Neuronal stem cell (in vitro differentiated cells): ENCODE measurements at regions not wholly inside any gene's neighbourhood (a gene's known extent, or its start where the extent isn't known, plus 50 kb on each side); places are given as distances from the start of the nearest gene placed in this dataset.

ENCODE experiments used
- DNase-seq: peaks from one replicate; pipeline ENCODE4 v3.0.0-alpha.2; 2013; ENCODE audit warnings: low spot score
- H2AFZ ChIP-seq: one replicate; pipeline ENCODE4 v1.6.1; 2013; ENCODE audit warnings: mild to moderate bottlenecking, low read length, inconsistent platforms
- H2AK5ac ChIP-seq: 2 replicates; pipeline ENCODE4 v1.6.1; 2013; ENCODE audit warnings: low read depth, mild to moderate bottlenecking, inconsistent platforms, low read length, moderate library complexity, mixed read lengths
- H2BK120ac ChIP-seq: 2 replicates; pipeline ENCODE4 v1.6.1; 2013; ENCODE audit warnings: low read depth, mild to moderate bottlenecking, inconsistent platforms, low read length, moderate library complexity, mixed read lengths
- H2BK12ac ChIP-seq: one replicate; pipeline ENCODE4 v1.6.1; 2013; ENCODE audit warnings: low read length, inconsistent platforms
- H2BK15ac ChIP-seq: 2 replicates; pipeline ENCODE4 v1.6.1; 2013; ENCODE audit warnings: mild to moderate bottlenecking, low read length, inconsistent platforms, mixed read lengths
- H2BK5ac ChIP-seq: one replicate; pipeline ENCODE4 v1.6.1; 2013; ENCODE audit warnings: inconsistent platforms, mild to moderate bottlenecking, low read length, moderate library complexity
- H3K14ac ChIP-seq: one replicate; pipeline ENCODE4 v1.6.1; 2013; ENCODE audit warnings: low read length, inconsistent platforms
- H3K18ac ChIP-seq: 2 replicates; pipeline ENCODE4 v1.6.1; 2013; ENCODE audit warnings: low read length, inconsistent platforms
- H3K23ac ChIP-seq: 2 replicates; pipeline ENCODE4 v1.6.1; 2013; ENCODE audit warnings: low read depth, mild to moderate bottlenecking, mixed read lengths, low read length, inconsistent platforms; ENCODE audit not compliant: poor library complexity
- H3K27ac ChIP-seq: replicated peaks from 3 replicates; pipeline ENCODE4 v1.5.1; 2013; ENCODE audit warnings: low read length, inconsistent platforms
- H3K27me3 ChIP-seq, 3 experiments: 2 replicates each; pipeline ENCODE4 v1.6.1; 2013; ENCODE audit warnings: low read length in 3 of 3, mild to moderate bottlenecking in 2 of 3, inconsistent platforms in 1 of 3, low read depth in 1 of 3, mixed read lengths in 1 of 3, moderate library complexity in 1 of 3; ENCODE audit not compliant: control insufficient read depth in 3 of 3, insufficient read depth in 3 of 3
- H3K36me3 ChIP-seq, 2 donors: replicated peaks in 1 of 2; 2 replicates each; pipeline ENCODE4 v1.6.1; 2013; ENCODE audit warnings: low read length in 2 of 2; ENCODE audit not compliant: control insufficient read depth in 2 of 2, insufficient read depth in 2 of 2
- H3K4ac ChIP-seq: 2 replicates; pipeline ENCODE4 v1.6.1; 2013; ENCODE audit warnings: inconsistent platforms, mild to moderate bottlenecking, low read length, moderate library complexity
- H3K4me1 ChIP-seq, 2 donors: 1 replicate in 1 of 2; 2 replicates in 1 of 2; pipeline ENCODE4 v1.6.1; 2013; ENCODE audit warnings: low read length in 2 of 2, low read depth in 1 of 2; ENCODE audit not compliant: control insufficient read depth in 2 of 2, insufficient read depth in 1 of 2
- H3K4me2 ChIP-seq: one replicate; pipeline ENCODE4 v1.6.1; 2013; ENCODE audit warnings: mild to moderate bottlenecking, low read length, inconsistent platforms; ENCODE audit not compliant: insufficient read depth, poor library complexity, severe bottlenecking
- H3K4me3 ChIP-seq, 2 donors: 2 replicates each; pipeline ENCODE4 v1.5.1; 2013; ENCODE audit warnings: low read length in 2 of 2, mild to moderate bottlenecking in 2 of 2, inconsistent platforms in 1 of 2, moderate library complexity in 1 of 2
- H3K79me1 ChIP-seq: one replicate; pipeline ENCODE4 v1.6.1; 2013; ENCODE audit warnings: low read depth, mild to moderate bottlenecking, inconsistent platforms, low read length, moderate library complexity
- H3K9ac ChIP-seq: one replicate; pipeline ENCODE4 v1.6.1; 2013; ENCODE audit warnings: mild to moderate bottlenecking, low read depth, low read length, inconsistent platforms; ENCODE audit not compliant: poor library complexity
- H3K9me3 ChIP-seq, 2 donors: replicated peaks in 1 of 2; 2 replicates each; pipeline versions ENCODE3 to v1.6.1; 2013; ENCODE audit warnings: low read length in 2 of 2, mild to moderate bottlenecking in 2 of 2, inconsistent platforms in 1 of 2, low read depth in 1 of 2, mixed read lengths in 1 of 2, moderate library complexity in 1 of 2; ENCODE audit not compliant: control insufficient read depth in 2 of 2, insufficient read depth in 1 of 2
- H4K8ac ChIP-seq: one replicate; pipeline ENCODE4 v1.6.1; 2013; ENCODE audit warnings: low read depth, mild to moderate bottlenecking, inconsistent platforms, low read length, moderate library complexity
- H4K91ac ChIP-seq: one replicate; pipeline ENCODE4 v1.6.1; 2013; ENCODE audit warnings: low read length, low read depth, mild to moderate bottlenecking, inconsistent platforms; ENCODE audit not compliant: poor library complexity
- WGBS, 2 donors: extraction: QIAGEN DNeasy Blood & Tissue Kit; methylation state at CpG; one replicate each; pipeline ENCODE4 v1.1.7; 2013; ENCODE audit warnings: missing lambda C conversion rate in 2 of 2, mixed read lengths in 1 of 2; ENCODE audit not compliant: insufficient read length in 2 of 2, insufficient replicate concordance in 1 of 2; ENCODE audit errors: extremely low coverage in 2 of 2; 5-methylcytosine and 5-hydroxymethylcytosine counted together

DNA sequence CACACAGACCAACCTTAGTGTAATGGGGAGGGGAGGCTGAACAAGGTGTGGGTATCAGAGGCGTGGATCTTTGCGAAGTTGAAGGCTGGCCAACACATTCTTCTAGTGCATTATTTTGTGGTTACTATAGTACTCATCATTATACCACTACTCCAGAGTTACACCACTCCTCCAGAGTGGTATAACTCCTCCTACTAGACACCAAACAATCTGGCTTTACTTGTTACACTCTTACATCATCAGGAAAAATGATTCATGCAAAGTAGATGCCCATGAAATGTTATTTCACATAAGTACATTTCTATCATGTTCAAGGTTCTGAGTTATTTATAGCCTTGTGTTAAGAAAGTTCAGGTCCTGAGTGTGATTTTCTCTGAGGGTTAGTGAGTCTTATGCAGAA, 443.1 kb upstream of the OPRM1 start:
- Histone ChIP-seq H3K18ac (no peak overlapping the region), H4K8ac (no peak overlapping the region), H2BK15ac (no peak overlapping the region), H2BK120ac (no peak overlapping the region), H3K9ac (no peak overlapping the region), H4K91ac (no peak overlapping the region), H3K79me1 (no peaks in the 10 kb centered on the region), H3K36me3 (no peaks in the 10 kb centered on the region), H3K9me3 (no peaks in the 10 kb centered on the region), H3K23ac (no peak overlapping the region), H2BK5ac (no peak overlapping the region), H2BK12ac (no peak overlapping the region), H3K14ac (no peak overlapping the region), H3K4me3 (no peak overlapping the region), H3K4ac (no peak overlapping the region), H3K4me2 (no peak overlapping the region), H3K4me1 (no peaks in the 10 kb centered on the region), H3K27me3 (no peaks in the 10 kb centered on the region), H2AFZ (no peak overlapping the region), H2AK5ac (no peak overlapping the region), H3K27ac (no peak overlapping the region)
- DNase-seq, result no peak
- no CpG with 5 or more reads among the region's 2 CpGs for WGBS, 2 donors

DNA sequence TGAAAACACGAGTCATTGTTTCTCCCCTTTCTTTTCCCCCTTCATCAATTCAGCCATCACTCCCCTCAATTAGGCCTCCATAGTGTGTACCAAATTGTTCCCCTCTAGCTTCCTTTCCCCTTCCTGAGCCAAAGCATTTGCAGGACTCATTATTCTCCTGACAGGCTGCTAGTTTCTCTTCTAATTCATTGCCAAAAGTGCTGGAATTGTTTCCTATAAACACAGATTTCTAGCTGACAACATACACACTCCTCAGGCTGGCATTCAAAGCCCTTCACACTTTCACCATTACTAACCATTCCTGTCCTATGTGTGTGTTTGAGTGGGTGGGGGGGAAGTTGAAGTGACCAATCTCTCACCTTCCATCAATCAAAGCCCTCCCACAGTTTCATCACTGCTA, 444.2 kb upstream of the OPRM1 start:
- no peaks in the 10 kb centered on the region for H3K9me3 ChIP-seq
- no peaks in the 10 kb centered on the region for H3K27me3 ChIP-seq
- H3K4me2 ChIP-seq, result no peak overlapping the region
- H3K27ac ChIP-seq, result no peak overlapping the region
- no peak overlapping the region for H2AK5ac ChIP-seq
- no peak overlapping the region for H2BK12ac ChIP-seq
- H4K91ac ChIP-seq, result no peak overlapping the region
- no peak overlapping the region for H3K23ac ChIP-seq
- no peak overlapping the region for H2BK15ac ChIP-seq
- no peak overlapping the region for H2BK5ac ChIP-seq
- H3K79me1 ChIP-seq, result no peaks in the 10 kb centered on the region
- no peaks in the 10 kb centered on the region for H3K36me3 ChIP-seq
- no peak overlapping the region for H4K8ac ChIP-seq
- H3K4ac ChIP-seq, result no peak overlapping the region
- no peaks in the 10 kb centered on the region for H3K4me1 ChIP-seq
- H2BK120ac ChIP-seq, result no peak overlapping the region
- H3K14ac ChIP-seq, result no peak overlapping the region
- H2AFZ ChIP-seq, result no peak overlapping the region
- no peak overlapping the region for H3K4me3 ChIP-seq
- H3K9ac ChIP-seq, result no peak overlapping the region
- no peak for DNase-seq
- no peak overlapping the region for H3K18ac ChIP-seq
- WGBS, 2 donors, result no CpG with 5 or more reads among the region's 1 CpG

DNA sequence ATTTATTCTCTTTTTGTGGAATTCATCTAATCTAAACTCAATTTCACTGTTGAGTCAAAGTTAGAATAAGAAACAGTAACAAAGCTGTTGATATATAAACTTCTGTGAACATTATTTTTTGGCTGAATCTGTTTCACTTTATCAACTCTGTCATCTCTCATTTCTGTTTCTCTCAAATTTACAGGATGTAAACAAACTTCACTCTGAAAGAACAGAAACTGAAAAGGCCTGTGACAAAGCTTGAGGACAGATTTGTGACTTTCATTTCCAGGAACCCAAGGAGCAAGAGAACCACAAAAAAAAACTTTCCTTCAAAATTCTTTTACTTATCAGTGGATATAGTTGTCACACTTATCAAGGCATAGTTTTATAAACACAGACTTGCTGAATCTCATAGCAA, 447.9 kb upstream of the OPRM1 start:
- Histone ChIP-seq H3K14ac (no peak overlapping the region), H2BK5ac (no peak overlapping the region)

DNA sequence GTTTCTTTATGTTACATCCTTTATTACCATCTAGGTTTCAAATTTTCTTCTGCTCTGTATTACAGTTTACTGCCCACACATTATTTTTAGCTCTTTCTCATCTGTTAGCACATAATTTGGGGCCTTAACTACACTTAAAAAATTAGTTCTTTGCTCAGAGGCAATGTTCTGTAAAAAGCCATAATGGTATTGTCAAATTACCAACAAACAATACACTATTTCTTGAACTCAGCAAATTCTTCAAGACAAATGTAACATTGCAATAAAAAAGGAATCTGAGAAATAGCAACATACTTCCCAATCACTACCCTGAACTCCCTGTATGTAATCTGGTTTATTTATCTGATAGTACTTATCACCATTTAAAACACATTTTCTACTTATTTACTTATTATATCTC, 448.6 kb upstream of the OPRM1 start:
- no peak overlapping the region for H2BK15ac ChIP-seq
- H2BK120ac ChIP-seq, result no peak overlapping the region
- no peak overlapping the region for H2AFZ ChIP-seq
- H4K91ac ChIP-seq, result no peak overlapping the region
- H3K23ac ChIP-seq, result no peak overlapping the region
- no peaks in the 10 kb centered on the region for H3K27me3 ChIP-seq
- no peak overlapping the region for H3K18ac ChIP-seq
- H3K9me3 ChIP-seq, result no peaks in the 10 kb centered on the region
- H2AK5ac ChIP-seq, result no peak overlapping the region
- H3K14ac ChIP-seq, result no peak overlapping the region
- no peak overlapping the region for H3K9ac ChIP-seq
- H3K36me3 ChIP-seq, result no peaks in the 10 kb centered on the region
- H3K4me2 ChIP-seq, result no peak overlapping the region
- H2BK5ac ChIP-seq, result no peak overlapping the region
- DNase-seq, result no peak
- no peak overlapping the region for H2BK12ac ChIP-seq
- H3K4me3 ChIP-seq, result no peak overlapping the region
- no peaks in the 10 kb centered on the region for H3K79me1 ChIP-seq
- no peak overlapping the region for H3K27ac ChIP-seq
- no peak overlapping the region for H3K4ac ChIP-seq
- H4K8ac ChIP-seq, result no peak overlapping the region
- H3K4me1 ChIP-seq, result no peaks in the 10 kb centered on the region

More for the DNA sequence above, 447.9 kb upstream of the OPRM1 start:
- Histone ChIP-seq H3K4me3 (no peak overlapping the region), H3K4ac (no peak overlapping the region), H3K4me2 (no peak overlapping the region), H2BK120ac (no peak overlapping the region), H3K9me3 (no peaks in the 10 kb centered on the region), H4K91ac (no peak overlapping the region), H3K4me1 (no peaks in the 10 kb centered on the region), H3K79me1 (no peaks in the 10 kb centered on the region), H3K9ac (no peak overlapping the region), H3K18ac (no peak overlapping the region), H2AK5ac (no peak overlapping the region), H4K8ac (no peak overlapping the region), H3K27ac (no peak overlapping the region), H3K36me3 (no peaks in the 10 kb centered on the region), H3K27me3 (no peaks in the 10 kb centered on the region), H2AFZ (no peak overlapping the region), H2BK15ac (no peak overlapping the region), H2BK12ac (no peak overlapping the region), H3K23ac (no peak overlapping the region)
- no peak for DNase-seq
